ENCODE measurements at regions not wholly inside any gene's neighbourhood (a gene's known extent, or its start where the extent isn't known, plus 50 kb on each side); places are given as distances from the start of the nearest gene placed in this dataset.

GRCh38 chr12:131617596-131618302 lies 93.1 kb upstream of the SFSWAP start:
- no peak for TF ChIP-seq POLR2AphosphoS5 (IDR thresholded peaks at IDR 0.05; ENCODE audit: low read depth, low read length)
- TF ChIP-seq POLR2A (IDR thresholded peaks at IDR 0.05; ENCODE audit: low read depth, low read length): no peak
- TF ChIP-seq PAX5 (IDR thresholded peaks at IDR 0.05; ENCODE audit: insufficient read depth, low read length, severe bottlenecking): no peak
- no peak for TF ChIP-seq TAF1 (IDR thresholded peaks at IDR 0.05; ENCODE audit: low read depth, low read length)
- TF ChIP-seq SPI1 (IDR thresholded peaks at IDR 0.05; ENCODE audit: low read depth, low read length): no peak

All from GM12891 (cell line).